ENCODE measurements at regions not wholly inside any gene's neighbourhood (a gene's known extent, or its start where the extent isn't known, plus 50 kb on each side); places are given as distances from the start of the nearest gene placed in this dataset.
"Not testable (repeated sequence)": the region's sequence is repeated elsewhere in the genome, so short reads cannot be mapped to it uniquely, and the experiment has no call there.

DNA sequence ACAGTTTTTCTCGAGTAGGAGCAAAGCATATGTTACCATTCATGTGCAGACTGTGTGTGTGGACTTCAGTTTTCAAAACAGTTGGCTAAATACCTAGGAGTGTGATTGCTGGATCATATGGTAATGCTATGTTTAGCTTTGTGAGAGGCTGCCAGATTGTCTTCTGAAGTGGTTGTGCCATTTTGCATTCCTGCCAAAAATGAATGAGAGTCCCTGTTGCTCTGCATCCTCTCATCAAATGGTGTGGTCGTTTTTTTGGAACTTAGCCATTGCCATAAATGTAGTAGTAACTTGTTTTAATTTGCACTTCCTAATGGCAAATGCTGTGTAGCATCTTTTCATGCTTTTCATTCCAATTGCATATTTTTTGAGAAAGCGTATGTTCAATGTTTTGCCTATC, 77.2 kb upstream of the NDN start:
- Histone ChIP-seq H3K4me1 (ENCODE audit: control insufficient read depth in 2 of 3, insufficient read depth in 2 of 3, low read depth in 1 of 3, low read length in 3 of 3) (no peaks in the 10 kb centered on the region), H3K4me3 (ENCODE audit: low read length in 3 of 3) (no peak overlapping the region), H3K9me3 (ENCODE audit: control insufficient read depth in 2 of 3, insufficient read depth in 1 of 3, low read length in 3 of 3) (no peaks in the 10 kb centered on the region), H3K27ac (ENCODE audit: low read depth in 2 of 2, low read length in 2 of 2) (no peak overlapping the region), H3K36me3 (ENCODE audit: control insufficient read depth in 2 of 3, insufficient read depth in 3 of 3, low read length in 3 of 3) (no peaks in the 10 kb centered on the region), H3K27me3 (ENCODE audit: control insufficient read depth, insufficient read depth, low read length) (no peaks in the 10 kb centered on the region), H3K9ac (ENCODE audit: low read length in 3 of 3) (no peak overlapping the region)
- intact Hi-C loops (cut with DNase I), result no loop called here
- TF ChIP-seq, protein P1, sequence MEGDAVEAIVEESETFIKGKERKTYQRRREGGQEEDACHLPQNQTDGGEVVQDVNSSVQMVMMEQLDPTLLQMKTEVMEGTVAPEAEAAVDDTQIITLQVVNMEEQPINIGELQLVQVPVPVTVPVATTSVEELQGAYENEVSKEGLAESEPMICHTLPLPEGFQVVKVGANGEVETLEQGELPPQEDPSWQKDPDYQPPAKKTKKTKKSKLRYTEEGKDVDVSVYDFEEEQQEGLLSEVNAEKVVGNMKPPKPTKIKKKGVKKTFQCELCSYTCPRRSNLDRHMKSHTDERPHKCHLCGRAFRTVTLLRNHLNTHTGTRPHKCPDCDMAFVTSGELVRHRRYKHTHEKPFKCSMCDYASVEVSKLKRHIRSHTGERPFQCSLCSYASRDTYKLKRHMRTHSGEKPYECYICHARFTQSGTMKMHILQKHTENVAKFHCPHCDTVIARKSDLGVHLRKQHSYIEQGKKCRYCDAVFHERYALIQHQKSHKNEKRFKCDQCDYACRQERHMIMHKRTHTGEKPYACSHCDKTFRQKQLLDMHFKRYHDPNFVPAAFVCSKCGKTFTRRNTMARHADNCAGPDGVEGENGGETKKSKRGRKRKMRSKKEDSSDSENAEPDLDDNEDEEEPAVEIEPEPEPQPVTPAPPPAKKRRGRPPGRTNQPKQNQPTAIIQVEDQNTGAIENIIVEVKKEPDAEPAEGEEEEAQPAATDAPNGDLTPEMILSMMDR (IDR thresholded peaks at IDR 0.05; ENCODE audit: borderline replicate concordance, extremely low read depth, insufficient read depth), result no peak
- DNase-seq, result no peak
- FAIRE-seq, result no peak

DNA sequence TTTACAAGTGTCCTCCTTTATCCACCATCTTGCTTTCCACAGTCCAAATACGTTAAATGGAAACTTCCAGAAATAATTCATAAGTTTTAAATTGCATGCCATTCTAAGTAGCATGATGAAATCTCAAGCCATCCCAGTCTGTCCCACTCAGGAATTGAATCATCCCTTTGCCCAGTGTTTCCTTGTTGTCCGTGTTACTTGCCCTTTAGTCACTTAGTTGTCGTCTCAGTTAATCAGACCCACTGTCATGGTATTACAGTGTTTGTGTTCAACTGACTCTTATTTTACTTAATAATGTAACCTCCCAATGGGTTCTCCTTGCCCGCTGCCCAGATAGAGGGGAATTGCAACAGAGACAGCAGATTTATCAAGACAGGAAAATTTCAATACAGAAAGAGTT, 77.6 kb upstream of the NDN start:
- Histone ChIP-seq H3K27ac (ENCODE audit: low read depth in 2 of 2, low read length in 2 of 2) (no peak overlapping the region), H3K4me1 (ENCODE audit: control insufficient read depth in 2 of 3, insufficient read depth in 2 of 3, low read depth in 1 of 3, low read length in 3 of 3) (no peaks in the 10 kb centered on the region), H3K9me3 (ENCODE audit: control insufficient read depth in 2 of 3, insufficient read depth in 1 of 3, low read length in 3 of 3) (no peaks in the 10 kb centered on the region), H3K27me3 (ENCODE audit: control insufficient read depth, insufficient read depth, low read length) (no peaks in the 10 kb centered on the region), H3K36me3 (ENCODE audit: control insufficient read depth in 2 of 3, insufficient read depth in 3 of 3, low read length in 3 of 3) (no peaks in the 10 kb centered on the region), H3K4me3 (ENCODE audit: low read length in 3 of 3) (no peak overlapping the region), H3K9ac (ENCODE audit: low read length in 3 of 3) (no peak overlapping the region)
- TF ChIP-seq, protein P1 (IDR thresholded peaks at IDR 0.05; ENCODE audit: borderline replicate concordance, extremely low read depth, insufficient read depth), result no peak
- DNase-seq, result no peak
- intact Hi-C loops (cut with DNase I), result no loop called here
- FAIRE-seq, result no peak

DNA sequence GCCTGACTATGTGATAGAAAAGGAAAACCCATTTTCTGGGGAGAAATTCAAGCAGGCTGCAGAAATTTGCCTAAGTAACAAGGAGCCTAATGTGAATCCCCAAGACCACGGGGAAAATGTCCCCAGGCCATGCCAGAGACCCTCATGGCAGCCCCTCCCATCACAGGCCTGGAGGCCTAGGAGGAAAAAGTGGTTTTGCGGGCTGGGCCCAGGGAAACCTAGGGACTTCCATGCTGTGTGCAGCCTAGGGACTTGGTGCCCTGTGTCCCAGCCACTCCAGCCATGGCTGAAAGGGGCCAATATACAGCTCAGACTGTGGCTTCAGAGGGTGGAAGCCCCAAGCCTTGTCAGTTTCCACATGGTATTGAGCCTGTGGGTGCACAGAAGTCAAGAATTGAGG, 79.7 kb upstream of the NDN start:
- intact Hi-C loops (cut with DNase I); H3K4me1 ChIP-seq (ENCODE audit: control insufficient read depth in 2 of 3, insufficient read depth in 2 of 3, low read depth in 1 of 3, low read length in 3 of 3); H3K27me3 ChIP-seq (ENCODE audit: control insufficient read depth, insufficient read depth, low read length); H3K9me3 ChIP-seq (ENCODE audit: control insufficient read depth in 2 of 3, insufficient read depth in 1 of 3, low read length in 3 of 3); H3K4me3 ChIP-seq (ENCODE audit: low read length in 3 of 3); H3K9ac ChIP-seq (ENCODE audit: low read length in 3 of 3); FAIRE-seq; DNase-seq; H3K27ac ChIP-seq (ENCODE audit: low read depth in 2 of 2, low read length in 2 of 2); H3K36me3 ChIP-seq (ENCODE audit: control insufficient read depth in 2 of 3, insufficient read depth in 3 of 3, low read length in 3 of 3): not testable (repeated sequence)

DNA sequence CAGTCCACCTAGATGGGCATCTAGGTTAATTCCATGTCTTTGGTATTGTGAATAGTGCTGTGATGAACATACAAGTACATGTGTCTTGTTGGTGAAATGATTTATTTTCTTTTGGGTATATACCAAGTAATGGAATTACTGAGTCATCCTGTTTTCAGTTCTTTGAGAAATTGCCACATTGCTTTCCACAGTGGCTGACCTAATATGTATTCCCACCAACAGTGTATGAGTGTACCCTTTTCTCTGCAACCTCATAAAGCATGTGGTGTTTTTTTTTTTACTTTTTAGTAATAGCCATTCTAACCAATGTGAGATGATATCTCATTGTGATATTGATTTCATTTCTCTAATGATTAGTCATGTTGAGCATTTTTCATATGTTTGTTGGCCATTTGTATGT, 86.0 kb upstream of the NDN start:
- H3K4me1 ChIP-seq (ENCODE audit: control insufficient read depth in 2 of 3, insufficient read depth in 2 of 3, low read depth in 1 of 3, low read length in 3 of 3), result no peaks in the 10 kb centered on the region
- H3K27ac ChIP-seq (ENCODE audit: low read depth in 2 of 2, low read length in 2 of 2), result no peak overlapping the region
- H3K27me3 ChIP-seq (ENCODE audit: control insufficient read depth, insufficient read depth, low read length), result no peaks in the 10 kb centered on the region
- intact Hi-C loops (cut with DNase I), result no loop called here
- H3K9ac ChIP-seq (ENCODE audit: low read length in 3 of 3), result no peak overlapping the region
- H3K36me3 ChIP-seq (ENCODE audit: control insufficient read depth in 2 of 3, insufficient read depth in 3 of 3, low read length in 3 of 3), result no peaks in the 10 kb centered on the region
- TF ChIP-seq, protein P1 (IDR thresholded peaks at IDR 0.05; ENCODE audit: borderline replicate concordance, extremely low read depth, insufficient read depth), result no peak
- FAIRE-seq, result no peak
- no peak overlapping the region for H3K4me3 ChIP-seq (ENCODE audit: low read length in 3 of 3)
- H3K9me3 ChIP-seq (ENCODE audit: control insufficient read depth in 2 of 3, insufficient read depth in 1 of 3, low read length in 3 of 3), result no peaks in the 10 kb centered on the region
- no peak for DNase-seq

Measured in kidney (tissue), 13 donors.